GM12892 (cell line): ENCODE measurements at regions not wholly inside any gene's neighbourhood (a gene's known extent, or its start where the extent isn't known, plus 50 kb on each side); places are given as distances from the start of the nearest gene placed in this dataset.

Experiments used
- POLR2A ChIP-seq: IDR thresholded peaks from 2 replicates; pipeline ENCODE4 v1.6.1; 2011; ENCODE audit warnings: low read depth, low read length, control low read depth
- POLR2AphosphoS5 ChIP-seq: IDR thresholded peaks from 2 replicates; pipeline ENCODE4 v1.6.1; 2011; ENCODE audit warnings: low read depth, low read length, control low read depth

GRCh38 chr15:79601405-79602086, 169.4 kb downstream of the MINAR1 start:
- no peak for TF ChIP-seq POLR2AphosphoS5
- TF ChIP-seq POLR2A: no peak
